GM12865 (cell line): ENCODE measurements at regions not wholly inside any gene's neighbourhood (a gene's known extent, or its start where the extent isn't known, plus 50 kb on each side); places are given as distances from the start of the nearest gene placed in this dataset.
"Not testable (repeated sequence)": the region's sequence is repeated elsewhere in the genome, so short reads cannot be mapped to it uniquely, and the experiment has no call there.

Source experiments
- DNase-seq: peaks from one replicate; pipeline ENCODE4 v3.0.0; 2010; ENCODE audit warnings: low read depth
- H3K4me3 ChIP-seq: 2 replicates; pipeline ENCODE4 v1.5.1; 2011; ENCODE audit warnings: mild to moderate bottlenecking, low read depth, low read length, control low read depth
- TF ChIP-seq, protein P1 (sequence below): IDR thresholded peaks from 2 replicates; pipeline ENCODE4 v1.5.1; 2011; ENCODE audit warnings: low read length, control low read depth, low read depth, inconsistent platforms; ENCODE audit not compliant: insufficient read depth; ENCODE audit errors: missing control alignments

DNA sequence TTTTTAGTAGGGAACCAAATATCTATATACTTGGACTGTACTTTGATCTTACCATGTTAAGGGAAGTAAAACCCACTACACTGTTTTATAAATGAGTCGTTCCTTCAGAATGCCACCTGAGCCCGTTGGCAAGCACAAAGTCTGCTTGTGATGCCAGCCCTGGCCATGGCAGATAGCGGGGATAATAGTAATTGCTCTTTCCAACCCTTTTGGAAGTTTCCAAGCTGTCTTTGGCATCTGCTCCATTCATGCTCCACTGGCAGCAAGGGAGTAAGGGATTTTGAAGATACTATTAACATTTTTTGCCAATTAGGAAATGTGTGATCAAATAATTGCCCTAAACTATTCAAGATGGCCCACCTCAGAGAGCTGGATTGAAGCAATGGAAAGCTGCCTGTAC, 689.2 kb upstream of the SLIT2 start:
- TF ChIP-seq, protein P1, sequence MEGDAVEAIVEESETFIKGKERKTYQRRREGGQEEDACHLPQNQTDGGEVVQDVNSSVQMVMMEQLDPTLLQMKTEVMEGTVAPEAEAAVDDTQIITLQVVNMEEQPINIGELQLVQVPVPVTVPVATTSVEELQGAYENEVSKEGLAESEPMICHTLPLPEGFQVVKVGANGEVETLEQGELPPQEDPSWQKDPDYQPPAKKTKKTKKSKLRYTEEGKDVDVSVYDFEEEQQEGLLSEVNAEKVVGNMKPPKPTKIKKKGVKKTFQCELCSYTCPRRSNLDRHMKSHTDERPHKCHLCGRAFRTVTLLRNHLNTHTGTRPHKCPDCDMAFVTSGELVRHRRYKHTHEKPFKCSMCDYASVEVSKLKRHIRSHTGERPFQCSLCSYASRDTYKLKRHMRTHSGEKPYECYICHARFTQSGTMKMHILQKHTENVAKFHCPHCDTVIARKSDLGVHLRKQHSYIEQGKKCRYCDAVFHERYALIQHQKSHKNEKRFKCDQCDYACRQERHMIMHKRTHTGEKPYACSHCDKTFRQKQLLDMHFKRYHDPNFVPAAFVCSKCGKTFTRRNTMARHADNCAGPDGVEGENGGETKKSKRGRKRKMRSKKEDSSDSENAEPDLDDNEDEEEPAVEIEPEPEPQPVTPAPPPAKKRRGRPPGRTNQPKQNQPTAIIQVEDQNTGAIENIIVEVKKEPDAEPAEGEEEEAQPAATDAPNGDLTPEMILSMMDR = no peak
- DNase-seq = no peak
- no peak overlapping the region for H3K4me3 ChIP-seq

DNA sequence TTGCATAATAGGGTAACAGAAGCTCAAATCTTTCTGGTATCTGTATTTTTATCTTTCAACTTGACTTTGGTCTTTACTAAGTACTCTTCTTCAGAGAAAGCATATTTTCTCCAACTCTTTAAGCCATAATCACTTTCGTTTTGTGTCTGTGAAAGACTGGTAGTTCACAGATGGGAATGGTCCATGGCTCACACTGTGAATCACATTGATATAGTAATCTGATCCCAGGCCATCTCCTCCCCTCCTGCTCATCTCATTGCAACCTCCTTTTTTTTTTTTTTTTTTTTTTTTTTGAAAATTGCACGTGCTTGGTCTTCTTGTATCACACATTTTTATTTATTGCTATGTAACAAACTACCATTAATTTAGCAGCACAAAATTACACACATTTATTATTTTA, 694.5 kb upstream of the SLIT2 start:
- DNase-seq = no peak
- no peak overlapping the region for H3K4me3 ChIP-seq
- TF ChIP-seq, protein P1 = no peak

DNA sequence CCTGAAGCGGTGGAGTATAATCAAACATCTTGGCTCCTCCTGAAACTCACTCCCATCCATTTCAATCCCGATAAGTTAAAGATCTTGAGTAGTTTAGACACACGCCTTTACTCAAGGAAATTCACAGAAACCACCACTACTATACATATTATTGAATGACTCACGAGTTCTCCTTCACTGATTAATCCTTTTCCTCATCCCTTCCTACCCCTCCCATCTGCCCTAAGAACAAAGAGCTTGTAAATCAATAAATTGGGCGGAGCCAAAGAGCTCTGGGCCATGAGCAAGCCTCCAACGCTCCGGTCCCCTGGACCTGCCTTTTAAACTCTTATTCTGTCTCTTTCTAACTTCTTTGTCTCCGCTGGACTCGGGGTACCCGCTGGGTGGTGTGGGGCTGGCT, 695.4 kb upstream of the SLIT2 start:
- H3K4me3 ChIP-seq, DNase-seq: not testable (repeated sequence)

DNA sequence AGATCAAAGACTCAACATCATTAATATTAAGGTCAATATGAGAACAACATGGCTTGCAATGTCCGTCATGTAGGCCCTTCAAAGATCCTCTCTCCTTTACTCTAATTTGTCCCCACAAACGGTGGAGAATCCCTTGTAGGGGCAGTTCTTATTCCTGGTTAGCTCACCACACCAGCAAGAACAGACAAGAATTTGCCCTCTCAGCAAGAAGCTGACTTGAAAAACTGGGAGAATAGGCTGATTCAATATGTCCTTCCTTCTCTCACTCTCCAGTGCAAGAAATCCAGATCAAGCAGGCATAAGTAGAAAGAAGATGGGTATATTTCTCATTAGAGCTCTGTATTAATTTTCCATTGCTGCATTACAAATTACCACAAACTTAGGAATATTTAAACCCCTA, 704.2 kb upstream of the SLIT2 start:
- TF ChIP-seq, protein P1 = no peak
- no peak overlapping the region for H3K4me3 ChIP-seq

DNA sequence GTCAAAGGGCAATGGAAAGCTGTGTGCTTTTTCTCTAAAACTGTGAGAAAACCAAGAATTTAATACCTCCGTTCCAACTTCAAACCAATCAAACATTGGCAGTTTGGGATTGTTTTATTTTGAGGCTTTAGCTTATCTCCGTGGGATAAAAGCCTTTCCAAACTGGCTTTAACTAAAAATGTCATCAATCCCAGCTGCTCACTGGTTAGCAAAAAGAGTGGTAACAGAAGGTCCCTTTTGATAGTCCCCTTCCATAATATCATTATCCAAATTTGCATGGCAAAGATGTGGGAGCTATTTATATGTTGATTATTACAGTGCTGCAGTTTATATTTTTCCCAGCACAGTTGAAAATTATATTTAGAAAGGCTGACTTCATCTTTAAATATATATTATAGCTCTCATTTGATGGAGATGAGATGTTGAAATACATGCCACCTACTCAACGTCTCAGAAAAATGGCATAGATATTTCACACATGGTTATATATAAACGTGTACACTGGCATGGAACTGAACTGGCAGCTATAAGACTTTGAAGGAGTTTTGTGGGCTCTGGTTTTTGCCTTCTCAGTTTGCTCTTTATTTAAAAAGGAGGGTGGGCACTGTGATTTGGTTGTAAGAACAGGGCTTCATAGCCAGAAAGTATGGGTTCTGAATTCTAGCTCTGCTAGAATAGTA, 707.1 kb upstream of the SLIT2 start:
- TF ChIP-seq, protein P1 = no peak
- DNase-seq = no peak
- H3K4me3 ChIP-seq = no peak overlapping the region

More for the DNA sequence above, 704.2 kb upstream of the SLIT2 start:
- DNase-seq = no peak

DNA sequence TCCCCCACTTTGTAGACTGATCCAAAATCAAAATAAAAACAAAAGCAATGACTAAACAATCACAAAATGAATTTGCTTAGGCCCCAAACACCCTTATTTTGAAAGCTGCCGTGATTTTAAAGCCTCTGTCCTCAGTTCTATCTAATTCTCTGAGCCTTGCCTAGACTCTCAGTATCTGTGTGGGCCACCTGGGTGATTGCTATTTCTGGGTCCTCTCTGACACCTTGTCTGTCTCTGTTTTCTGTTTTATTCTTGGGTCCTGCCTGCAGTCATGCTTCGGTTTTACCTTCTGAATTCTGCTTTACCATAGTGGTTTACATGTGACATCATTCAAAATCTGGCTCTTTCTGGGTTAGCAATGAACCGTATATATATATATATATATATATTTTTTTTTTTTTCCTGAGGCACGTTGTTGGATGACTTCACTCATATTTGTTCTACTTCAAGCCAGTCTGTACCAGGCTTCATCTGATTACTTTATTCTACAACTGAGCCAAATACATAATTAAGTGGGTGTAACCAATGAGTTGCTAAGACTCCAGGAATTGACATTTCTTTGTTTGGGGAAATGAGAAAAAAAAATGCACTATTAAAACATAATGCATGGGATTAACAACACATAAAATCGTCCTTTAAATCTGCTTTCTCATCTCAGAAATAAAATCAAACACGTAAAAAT, 710.7 kb upstream of the SLIT2 start:
- DNase-seq = no peak
- H3K4me3 ChIP-seq = no peak overlapping the region
- TF ChIP-seq, protein P1 = no peak

DNA sequence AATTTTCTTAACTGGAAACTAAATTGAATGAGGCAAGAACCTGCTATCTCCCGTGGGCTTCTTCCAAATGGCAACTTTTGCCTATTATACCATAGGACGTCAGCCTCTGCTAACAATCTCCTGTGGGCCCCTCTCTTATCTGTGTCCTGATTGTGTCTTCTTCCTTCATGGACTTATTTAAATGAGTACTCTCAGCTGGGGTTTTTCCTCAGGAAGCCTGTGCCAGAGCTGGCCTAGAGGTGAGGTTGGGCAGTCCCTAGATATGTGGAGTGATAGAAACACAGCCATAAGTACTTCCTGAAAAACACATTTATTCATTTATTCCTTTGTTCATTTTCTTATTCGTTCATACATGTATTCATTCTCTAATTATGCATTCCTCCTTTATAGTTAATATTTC, 712.5 kb upstream of the SLIT2 start:
- TF ChIP-seq, protein P1 = no peak
- no peak overlapping the region for H3K4me3 ChIP-seq
- no peak for DNase-seq
